K562 (cell line): ENCODE measurements at regions not wholly inside any gene's neighbourhood (a gene's known extent, or its start where the extent isn't known, plus 50 kb on each side); places are given as distances from the start of the nearest gene placed in this dataset.

Experiments
- ATAC-seq: fragments of 200-7000 bp; cut with Tn5 transposase; 3 replicates; pipeline ENCODE4 v1.9.1; 2020; ENCODE audit warnings: moderate library complexity
- BruUV-seq: library from RNA; stranded (reverse); fragments of 400-500 nt; replicated peaks from 2 replicates; lab custom pipeline; 2021; lab: Mats Ljungman, UMichigan
- CTCF ChIA-PET: fragments of 300-600 bp; formaldehyde crosslinking; extraction: SDS; loops from one replicate; lab custom pipeline; 2021; ENCODE audit warnings: low intra/inter-chr PET ratio; lab: Yijun Ruan, JAX
- POLR2A ChIA-PET: fragments of 300-600, 350-650 bp; sonication (Branson Sonifier 250); formaldehyde crosslinking; extraction: SDS; loops from one replicate; lab custom pipeline; 2021; ENCODE audit warnings: antibody characterized with exemption, inconsistent platforms; lab: Yijun Ruan, JAX
- DNase-seq, 4 experiments: peaks; one replicate each; pipeline versions ENCODE4 v3.0.0 to v3.0.0-alpha.2; 2011 to 2018; ENCODE audit warnings: low spot score in 3 of 4, mixed read lengths in 3 of 4; ENCODE audit errors: extremely low read depth in 1 of 4
- FAIRE-seq: peaks from 2 replicates; lab custom pipeline; 2011; peaks lifted over from hg19 to GRCh38; lab: Jason Lieb, UNC
- H2AFZ ChIP-seq: 2 replicates; pipeline ENCODE4 v1.6.0; 2011; ENCODE audit warnings: low read depth, low read length, control low read depth, inconsistent platforms
- H3K27ac ChIP-seq: fragments of 200-600 bp; 3 replicates; pipeline ENCODE4 v1.8.0; 2011; ENCODE audit warnings: low read depth, mild to moderate bottlenecking, control low read depth, inconsistent platforms, low read length, moderate library complexity, mixed read lengths; ENCODE audit errors: extremely low read depth
- H3K27me3 ChIP-seq, 2 experiments: fragments of 300-600 bp in 1 of 2; 2 replicates in 1 of 2; 3 replicates in 1 of 2; pipeline versions ENCODE4 v1.6.0 to v1.8.0; 2011; ENCODE audit warnings: inconsistent platforms in 2 of 2, low read length in 2 of 2, mild to moderate bottlenecking in 1 of 2, mixed read lengths in 1 of 2, moderate library complexity in 1 of 2; ENCODE audit not compliant: control insufficient read depth in 2 of 2, insufficient read depth in 2 of 2
- H3K36me3 ChIP-seq: fragments of 300-600 bp; 3 replicates; pipeline ENCODE4 v1.8.0; 2011; ENCODE audit warnings: mild to moderate bottlenecking, low read length, inconsistent platforms; ENCODE audit not compliant: control insufficient read depth, insufficient read depth
- H3K4me1 ChIP-seq, 2 experiments: fragments of 200-600 bp in 1 of 2; replicated peaks in 1 of 2; 2 replicates in 1 of 2; 3 replicates in 1 of 2; pipeline versions ENCODE4 v1.5.1 to v1.8.0; 2011; ENCODE audit warnings: inconsistent platforms in 2 of 2, low read length in 2 of 2, mild to moderate bottlenecking in 1 of 2, mixed read lengths in 1 of 2, moderate library complexity in 1 of 2; ENCODE audit not compliant: control insufficient read depth in 2 of 2, insufficient read depth in 2 of 2
- H3K4me2 ChIP-seq: 2 replicates; pipeline ENCODE4 v1.6.1; 2011; ENCODE audit warnings: low read length, control low read depth, inconsistent platforms, mixed read lengths; ENCODE audit not compliant: insufficient read depth
- H3K4me3 ChIP-seq: fragments of 200-600 bp; sonication (generic), shearing (Covaris generic); 2 replicates; pipeline ENCODE4 v1.5.1; 2016; ENCODE audit warnings: control low read depth, inconsistent platforms
- H3K79me2 ChIP-seq: fragments of 200-600 bp; 3 replicates; pipeline ENCODE4 v1.8.0; 2011; ENCODE audit warnings: low read length, inconsistent platforms; ENCODE audit not compliant: control insufficient read depth, insufficient read depth
- H3K9ac ChIP-seq, 2 experiments: 2 replicates each; pipeline versions ENCODE4 v1.6.0 to v1.6.1; 2011; ENCODE audit warnings: low read depth in 2 of 2, low read length in 2 of 2, control low read depth in 1 of 2, inconsistent platforms in 1 of 2, mild to moderate bottlenecking in 1 of 2, mixed read lengths in 1 of 2; ENCODE audit not compliant: insufficient read depth in 1 of 2
- H3K9me1 ChIP-seq: one replicate; pipeline ENCODE4 v1.6.0; 2011; ENCODE audit warnings: inconsistent platforms, mild to moderate bottlenecking, low read length, moderate library complexity; ENCODE audit not compliant: control insufficient read depth, insufficient read depth
- H3K9me3 ChIP-seq: replicated peaks from 2 replicates; pipeline ENCODE4 v1.5.1; 2011; ENCODE audit warnings: low read depth, low read length, inconsistent platforms; ENCODE audit not compliant: control insufficient read depth, insufficient read depth
- H4K20me1 ChIP-seq: replicated peaks from 2 replicates; pipeline ENCODE4 v1.6.1; 2011; ENCODE audit warnings: low read length, inconsistent platforms, mixed read lengths; ENCODE audit not compliant: control insufficient read depth, insufficient read depth
- MYBL2 ChIP-seq, 2 experiments: fragments of 450-650 bp in 1 of 2; sonication (generic) in 1 of 2; formaldehyde crosslinking in 1 of 2; IDR thresholded peaks; 2 replicates each; pipeline versions ENCODE4 v1.6.1 to v1.8.1; 2017 to 2022; ENCODE audit warnings: borderline replicate concordance in 1 of 2, inconsistent platforms in 1 of 2, low read depth in 1 of 2, mild to moderate bottlenecking in 1 of 2, missing genetic modification reagents in 1 of 2, moderate library complexity in 1 of 2
- NR2F6 ChIP-seq: fragments of 450-650 bp; formaldehyde crosslinking; IDR thresholded peaks from 2 replicates; pipeline ENCODE4 v1.4.0; 2020; ENCODE audit warnings: mild to moderate bottlenecking
- PML ChIP-seq: IDR thresholded peaks from 2 replicates; pipeline ENCODE4 v1.6.1; 2012; ENCODE audit warnings: low read length, inconsistent platforms
- RFX7 ChIP-seq: fragments of 250-450 bp; sonication (Bioruptor Pico); IDR thresholded peaks from 2 replicates; pipeline ENCODE4 v1.5.1; 2021; ENCODE audit warnings: mild to moderate bottlenecking
- SMAD4 ChIP-seq: fragments of 250-450 bp; sonication (Bioruptor Pico); conservative IDR thresholded peaks from 2 replicates; pipeline ENCODE4 v1.8.0; 2021; ENCODE audit warnings: inconsistent platforms, mild to moderate bottlenecking, moderate library complexity
- ZNF124 ChIP-seq: sonication (generic); formaldehyde crosslinking; IDR thresholded peaks from 2 replicates; pipeline ENCODE4 v1.8.1; 2022; ENCODE audit warnings: missing genetic modification reagents
- ZNF778 ChIP-seq: fragments of 450-650 bp; formaldehyde crosslinking; IDR thresholded peaks from 2 replicates; pipeline ENCODE4 v1.4.0; 2020; ENCODE audit warnings: mild to moderate bottlenecking, moderate library complexity
- ZSCAN29 ChIP-seq: fragments of 450-650 bp; IDR thresholded peaks from 2 replicates; pipeline ENCODE4 v1.6.1; 2017
- WGBS: fragments of 100-300 bp; shearing (Covaris generic); methylation state at CpG from one replicate; pipeline ENCODE4 v1.1.6; 2016; ENCODE audit warnings: low coverage, mixed read lengths; ENCODE audit not compliant: insufficient coverage; ENCODE audit errors: missing lambda C conversion rate; 5-methylcytosine and 5-hydroxymethylcytosine counted together
- in situ Hi-C: fragments of 300-500 bp; cut with MboI; formaldehyde crosslinking; loops from 4 replicates; pipeline ENCODE4 v1.15.0; 2018; ENCODE audit warnings: inconsistent platforms, mixed read lengths
- intact Hi-C: fragments of 100-400 bp; cut with micrococcal nuclease; formaldehyde crosslinking; loops from 2 replicates; pipeline ENCODE4 v1.14.2; 2022
- TF ChIP-seq, protein P1 (sequence below): fragments of 450-650 bp; formaldehyde crosslinking; IDR thresholded peaks from 2 replicates; pipeline ENCODE4 v1.4.0; 2020; ENCODE audit warnings: mild to moderate bottlenecking, moderate library complexity
- TF ChIP-seq, protein P2 (sequence below): fragments of 250-450 bp; sonication (Bioruptor Pico); IDR thresholded peaks from 2 replicates; pipeline ENCODE4 v1.5.0; 2022; ENCODE audit warnings: mild to moderate bottlenecking
- TF ChIP-seq, protein P3 (sequence below): sonication (generic); formaldehyde crosslinking; IDR thresholded peaks from 2 replicates; pipeline ENCODE4 v1.8.0; 2022; ENCODE audit warnings: mild to moderate bottlenecking, missing genetic modification reagents
- TF ChIP-seq, protein P4 (sequence below): IDR thresholded peaks from 2 replicates; pipeline ENCODE4 v1.6.1; 2011; ENCODE audit warnings: borderline replicate concordance, low read depth, mild to moderate bottlenecking, moderate library complexity, low read length; ENCODE audit not compliant: insufficient read depth, poor library complexity, severe bottlenecking
- TF ChIP-seq, protein P5 (sequence below): fragments of 250-450 bp; sonication (Bioruptor Pico); IDR thresholded peaks from 2 replicates; pipeline ENCODE4 v1.8.0; 2022; ENCODE audit warnings: moderate library complexity, mild to moderate bottlenecking, inconsistent platforms

DNA sequence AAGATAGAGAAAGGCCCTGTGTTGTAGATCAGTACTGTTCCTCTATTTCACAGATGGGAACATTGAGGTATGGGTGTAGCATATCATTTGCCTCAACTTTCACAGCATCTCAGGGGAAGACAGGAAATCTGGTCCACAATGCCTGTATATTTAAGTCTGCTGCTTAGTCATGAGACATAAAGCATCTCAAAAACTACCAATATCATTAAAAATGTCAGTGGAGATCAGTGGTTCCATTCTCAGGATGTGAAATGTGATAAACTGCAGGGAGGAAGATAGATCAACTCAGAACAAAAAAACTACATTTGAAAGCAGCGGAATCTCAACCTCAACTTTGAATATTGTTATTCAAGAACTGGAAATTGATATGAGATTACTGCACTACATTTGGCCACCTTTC is 192.9 kb upstream of the PREP start (continued):
- TF ChIP-seq, protein P1, sequence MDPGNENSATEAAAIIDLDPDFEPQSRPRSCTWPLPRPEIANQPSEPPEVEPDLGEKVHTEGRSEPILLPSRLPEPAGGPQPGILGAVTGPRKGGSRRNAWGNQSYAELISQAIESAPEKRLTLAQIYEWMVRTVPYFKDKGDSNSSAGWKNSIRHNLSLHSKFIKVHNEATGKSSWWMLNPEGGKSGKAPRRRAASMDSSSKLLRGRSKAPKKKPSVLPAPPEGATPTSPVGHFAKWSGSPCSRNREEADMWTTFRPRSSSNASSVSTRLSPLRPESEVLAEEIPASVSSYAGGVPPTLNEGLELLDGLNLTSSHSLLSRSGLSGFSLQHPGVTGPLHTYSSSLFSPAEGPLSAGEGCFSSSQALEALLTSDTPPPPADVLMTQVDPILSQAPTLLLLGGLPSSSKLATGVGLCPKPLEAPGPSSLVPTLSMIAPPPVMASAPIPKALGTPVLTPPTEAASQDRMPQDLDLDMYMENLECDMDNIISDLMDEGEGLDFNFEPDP (CRISPR knock-in tag) = no peak
- TF ChIP-seq, protein P2, sequence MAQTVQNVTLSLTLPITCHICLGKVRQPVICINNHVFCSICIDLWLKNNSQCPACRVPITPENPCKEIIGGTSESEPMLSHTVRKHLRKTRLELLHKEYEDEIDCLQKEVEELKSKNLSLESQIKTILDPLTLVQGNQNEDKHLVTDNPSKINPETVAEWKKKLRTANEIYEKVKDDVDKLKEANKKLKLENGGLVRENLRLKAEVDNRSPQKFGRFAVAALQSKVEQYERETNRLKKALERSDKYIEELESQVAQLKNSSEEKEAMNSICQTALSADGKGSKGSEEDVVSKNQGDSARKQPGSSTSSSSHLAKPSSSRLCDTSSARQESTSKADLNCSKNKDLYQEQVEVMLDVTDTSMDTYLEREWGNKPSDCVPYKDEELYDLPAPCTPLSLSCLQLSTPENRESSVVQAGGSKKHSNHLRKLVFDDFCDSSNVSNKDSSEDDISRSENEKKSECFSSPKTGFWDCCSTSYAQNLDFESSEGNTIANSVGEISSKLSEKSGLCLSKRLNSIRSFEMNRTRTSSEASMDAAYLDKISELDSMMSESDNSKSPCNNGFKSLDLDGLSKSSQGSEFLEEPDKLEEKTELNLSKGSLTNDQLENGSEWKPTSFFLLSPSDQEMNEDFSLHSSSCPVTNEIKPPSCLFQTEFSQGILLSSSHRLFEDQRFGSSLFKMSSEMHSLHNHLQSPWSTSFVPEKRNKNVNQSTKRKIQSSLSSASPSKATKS (CRISPR knock-in tag) = no peak
- no peak for TF ChIP-seq ZNF778 (CRISPR knock-in tag)
- TF ChIP-seq NR2F6 (CRISPR knock-in tag) = no peak
- TF ChIP-seq RFX7 = no peak
- no peak for TF ChIP-seq PML
- TF ChIP-seq ZNF124 = no peak
- TF ChIP-seq, all 486 proteins: peak for 0

DNA sequence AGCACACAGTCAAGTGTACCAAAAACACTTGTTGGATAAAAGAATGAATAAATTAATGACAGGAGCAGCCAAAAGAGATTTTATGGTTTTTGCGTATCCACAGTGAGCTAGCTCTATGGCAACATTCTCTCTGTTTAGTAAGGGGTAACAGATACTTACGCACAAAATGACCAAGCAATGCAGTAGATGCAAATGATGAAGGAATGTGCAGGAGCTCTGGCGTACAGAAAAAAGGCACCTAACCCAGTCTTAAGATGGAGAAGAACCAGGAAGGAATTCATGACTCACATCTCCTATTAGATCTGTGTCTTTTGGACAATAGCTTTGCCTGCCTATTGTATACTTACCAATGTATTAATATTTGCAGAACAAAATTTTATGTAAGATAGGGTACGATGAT is 191.9 kb upstream of the PREP start:
- WGBS = 3% methylated on average over 4 of the region's 4 CpGs
- in situ Hi-C loops (no loop called here), intact Hi-C loops (no loop called here)
- Histone ChIP-seq H3K79me2 (no peaks in the 10 kb centered on the region), H2AFZ (no peak overlapping the region), H3K9me1 (no peaks in the 10 kb centered on the region), H4K20me1 (no peaks in the 10 kb centered on the region), H3K27ac (no peak overlapping the region), H3K4me1 (no peaks in the 10 kb centered on the region), H3K9me3 (no peaks in the 10 kb centered on the region), H3K4me3 (no peak overlapping the region), H3K9ac (no peak overlapping the region), H3K4me2 (no peak overlapping the region), H3K27me3 (peaks cover 0 to 8% of the 10 kb centered on the region in 2 experiments; a peak in 2 of 5 replicates), H3K36me3 (no peaks in the 10 kb centered on the region)
- BruUV-seq = no TSS peak
- DNase-seq (no peak), ATAC-seq (no peak), FAIRE-seq (no peak)
- POLR2A ChIA-PET = no interaction called here
- CTCF ChIA-PET = interaction anchor here (0.6 kb wide), 1 partner anchor 298 kb away, joined by 4 read pairs; no protein-coding TSS in a partner anchor
- TF ChIP-seq, protein P3, sequence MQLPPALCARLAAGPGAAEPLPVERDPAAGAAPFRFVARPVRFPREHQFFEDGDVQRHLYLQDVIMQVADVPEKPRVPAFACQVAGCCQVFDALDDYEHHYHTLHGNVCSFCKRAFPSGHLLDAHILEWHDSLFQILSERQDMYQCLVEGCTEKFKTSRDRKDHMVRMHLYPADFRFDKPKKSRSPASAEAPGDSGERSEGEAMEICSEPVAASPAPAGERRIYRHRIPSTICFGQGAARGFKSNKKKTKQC (CRISPR knock-in tag) = no peak
- TF ChIP-seq SMAD4 (no peak), ZSCAN29 (no peak), MYBL2 (IDR thresholded peaks at IDR 0.05; ENCODE audit: low read depth) (no peak), MYBL2 (CRISPR knock-in tag; IDR thresholded peaks at IDR 0.05; ENCODE audit: borderline replicate concordance) (no peak)
- TF ChIP-seq, protein P4, sequence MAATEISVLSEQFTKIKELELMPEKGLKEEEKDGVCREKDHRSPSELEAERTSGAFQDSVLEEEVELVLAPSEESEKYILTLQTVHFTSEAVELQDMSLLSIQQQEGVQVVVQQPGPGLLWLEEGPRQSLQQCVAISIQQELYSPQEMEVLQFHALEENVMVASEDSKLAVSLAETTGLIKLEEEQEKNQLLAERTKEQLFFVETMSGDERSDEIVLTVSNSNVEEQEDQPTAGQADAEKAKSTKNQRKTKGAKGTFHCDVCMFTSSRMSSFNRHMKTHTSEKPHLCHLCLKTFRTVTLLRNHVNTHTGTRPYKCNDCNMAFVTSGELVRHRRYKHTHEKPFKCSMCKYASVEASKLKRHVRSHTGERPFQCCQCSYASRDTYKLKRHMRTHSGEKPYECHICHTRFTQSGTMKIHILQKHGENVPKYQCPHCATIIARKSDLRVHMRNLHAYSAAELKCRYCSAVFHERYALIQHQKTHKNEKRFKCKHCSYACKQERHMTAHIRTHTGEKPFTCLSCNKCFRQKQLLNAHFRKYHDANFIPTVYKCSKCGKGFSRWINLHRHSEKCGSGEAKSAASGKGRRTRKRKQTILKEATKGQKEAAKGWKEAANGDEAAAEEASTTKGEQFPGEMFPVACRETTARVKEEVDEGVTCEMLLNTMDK = no peak
- TF ChIP-seq, protein P5, sequence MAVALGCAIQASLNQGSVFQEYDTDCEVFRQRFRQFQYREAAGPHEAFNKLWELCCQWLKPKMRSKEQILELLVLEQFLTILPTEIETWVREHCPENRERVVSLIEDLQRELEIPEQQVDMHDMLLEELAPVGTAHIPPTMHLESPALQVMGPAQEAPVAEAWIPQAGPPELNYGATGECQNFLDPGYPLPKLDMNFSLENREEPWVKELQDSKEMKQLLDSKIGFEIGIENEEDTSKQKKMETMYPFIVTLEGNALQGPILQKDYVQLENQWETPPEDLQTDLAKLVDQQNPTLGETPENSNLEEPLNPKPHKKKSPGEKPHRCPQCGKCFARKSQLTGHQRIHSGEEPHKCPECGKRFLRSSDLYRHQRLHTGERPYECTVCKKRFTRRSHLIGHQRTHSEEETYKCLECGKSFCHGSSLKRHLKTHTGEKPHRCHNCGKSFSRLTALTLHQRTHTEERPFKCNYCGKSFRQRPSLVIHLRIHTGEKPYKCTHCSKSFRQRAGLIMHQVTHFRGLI (CRISPR knock-in tag) = no peak
